Thoracic aorta (tissue), 2 donors: ENCODE measurements at regions not wholly inside any gene's neighbourhood (a gene's known extent, or its start where the extent isn't known, plus 50 kb on each side); places are given as distances from the start of the nearest gene placed in this dataset.

Source experiments
- ATAC-seq: fragments of 150-250 bp; one replicate; pipeline ENCODE4 v1.8.0; 2017; ENCODE audit warnings: low read depth; ENCODE audit not compliant: insufficient number of reproducible peaks, low FRiP score
- DNase-seq: peaks from one replicate; pipeline ENCODE4 v3.0.0-alpha.2; 2020; ENCODE audit warnings: low spot score
- H3K27ac ChIP-seq, 2 donors: fragments of 200-600 bp; sonication (generic); 1 replicate in 1 of 2; 2 replicates in 1 of 2; pipeline ENCODE4 v1.5.1; 2016; ENCODE audit warnings: mild to moderate bottlenecking in 2 of 2, moderate library complexity in 2 of 2
- H3K27me3 ChIP-seq: fragments of 200-600 bp; sonication (generic); replicated peaks from 2 replicates; pipeline ENCODE4 v1.6.0; 2016; ENCODE audit warnings: mild to moderate bottlenecking; ENCODE audit not compliant: insufficient read depth
- H3K36me3 ChIP-seq: fragments of 200-600 bp; sonication (generic); one replicate; pipeline ENCODE4 v1.5.1; 2016
- H3K4me1 ChIP-seq, 2 donors: fragments of 200-600 bp; sonication (generic); 1 replicate in 1 of 2; 2 replicates in 1 of 2; pipeline versions ENCODE4 v1.5.1 to v1.6.0; 2016; ENCODE audit warnings: low read depth in 2 of 2, mild to moderate bottlenecking in 1 of 2; ENCODE audit not compliant: control insufficient read depth in 1 of 2
- H3K4me3 ChIP-seq: fragments of 200-600 bp; sonication (generic); 2 replicates; pipeline ENCODE4 v1.5.1; 2016; ENCODE audit warnings: mild to moderate bottlenecking
- H3K9me3 ChIP-seq: fragments of 200-600 bp; sonication (generic); 2 replicates; pipeline ENCODE4 v1.5.1; 2016
- CTCF ChIP-seq: fragments of 200-600 bp; sonication (generic); IDR thresholded peaks from one replicate; pipeline ENCODE4 v1.5.1; 2019; ENCODE audit warnings: antibody characterized with exemption

GRCh38 chr10:117688358-117688757 lies 145.8 kb downstream of the EMX2 start:
- Histone ChIP-seq H3K9me3 (no peaks in the 10 kb centered on the region), H3K36me3 (no peaks in the 10 kb centered on the region), H3K4me1 (no peaks in the 10 kb centered on the region), H3K4me3 (no peak overlapping the region), H3K27me3 (no peaks in the 10 kb centered on the region), H3K27ac (no peak overlapping the region)
- no peak for ATAC-seq
- TF ChIP-seq CTCF = no peak
- DNase-seq = no peak

- no peaks in the 10 kb centered on the region for H3K9me3 ChIP-seq
- no peaks in the 10 kb centered on the region for H3K27me3 ChIP-seq
- H3K27ac ChIP-seq = no peak overlapping the region
- ATAC-seq = no peak
- no peak for TF ChIP-seq CTCF
- no peak for DNase-seq
- no peak overlapping the region for H3K4me3 ChIP-seq
- no peaks in the 10 kb centered on the region for H3K36me3 ChIP-seq
- H3K4me1 ChIP-seq = no peaks in the 10 kb centered on the region
Measured at GRCh38 chr10:117689566-117689965, 147.0 kb downstream of the EMX2 start.

GRCh38 chr10:117690359-117690758 lies 147.8 kb downstream of the EMX2 start:
- ATAC-seq (no peak), DNase-seq (no peak)
- no peaks in the 10 kb centered on the region for H3K27me3 ChIP-seq
- no peaks in the 10 kb centered on the region for H3K9me3 ChIP-seq
- H3K27ac ChIP-seq = no peak overlapping the region
- H3K36me3 ChIP-seq = no peaks in the 10 kb centered on the region
- no peak overlapping the region for H3K4me3 ChIP-seq
- H3K4me1 ChIP-seq = no peaks in the 10 kb centered on the region
- TF ChIP-seq CTCF = no peak

- ATAC-seq = no peak
- H3K4me3 ChIP-seq = no peak overlapping the region
- no peak for TF ChIP-seq CTCF
Measured at GRCh38 chr10:117694190-117694589, 151.6 kb downstream of the EMX2 start.

GRCh38 chr10:117697402-117697801 lies 154.9 kb downstream of the EMX2 start:
- Histone ChIP-seq H3K4me3 (no peak overlapping the region), H3K27me3 (no peaks in the 10 kb centered on the region), H3K27ac (no peak overlapping the region), H3K36me3 (no peaks in the 10 kb centered on the region), H3K9me3 (no peaks in the 10 kb centered on the region), H3K4me1 (no peaks in the 10 kb centered on the region)
- no peak for TF ChIP-seq CTCF
- ATAC-seq (no peak), DNase-seq (no peak)

More at GRCh38 chr10:117694190-117694589, 151.6 kb downstream of the EMX2 start:
- H3K27ac ChIP-seq = no peak overlapping the region
- H3K36me3 ChIP-seq = no peaks in the 10 kb centered on the region
- no peak for DNase-seq
- H3K9me3 ChIP-seq = no peaks in the 10 kb centered on the region
- no peaks in the 10 kb centered on the region for H3K4me1 ChIP-seq
- H3K27me3 ChIP-seq = no peaks in the 10 kb centered on the region
